RWPE1 (cell line): ENCODE measurements at regions not wholly inside any gene's neighbourhood (a gene's known extent, or its start where the extent isn't known, plus 50 kb on each side); places are given as distances from the start of the nearest gene placed in this dataset.

Experiments used
- CTCF ChIA-PET: fragments of 350-600 bp; sonication (Branson Sonifier 250); formaldehyde crosslinking; extraction: SDS; loops from one replicate; lab custom pipeline; 2021; lab: Yijun Ruan, JAX
- POLR2A ChIA-PET: fragments of 400-600 bp; formaldehyde crosslinking; extraction: SDS; loops from one replicate; lab custom pipeline; 2020; ENCODE audit warnings: antibody characterized with exemption; ENCODE audit not compliant: low non-redundant PET; lab: Yijun Ruan, JAX
- DNase-seq: peaks from one replicate; pipeline ENCODE4 v3.0.0; 2012; ENCODE audit warnings: low spot score
- H3K27ac ChIP-seq: fragments of 450-650 bp; 2 replicates; pipeline ENCODE4 v1.5.1; 2017
- TF ChIP-seq, protein P1 (sequence below): fragments of 450-650 bp; conservative IDR thresholded peaks from 2 replicates; pipeline ENCODE4 v1.5.1; 2017; ENCODE audit warnings: low read depth, mild to moderate bottlenecking

DNA sequence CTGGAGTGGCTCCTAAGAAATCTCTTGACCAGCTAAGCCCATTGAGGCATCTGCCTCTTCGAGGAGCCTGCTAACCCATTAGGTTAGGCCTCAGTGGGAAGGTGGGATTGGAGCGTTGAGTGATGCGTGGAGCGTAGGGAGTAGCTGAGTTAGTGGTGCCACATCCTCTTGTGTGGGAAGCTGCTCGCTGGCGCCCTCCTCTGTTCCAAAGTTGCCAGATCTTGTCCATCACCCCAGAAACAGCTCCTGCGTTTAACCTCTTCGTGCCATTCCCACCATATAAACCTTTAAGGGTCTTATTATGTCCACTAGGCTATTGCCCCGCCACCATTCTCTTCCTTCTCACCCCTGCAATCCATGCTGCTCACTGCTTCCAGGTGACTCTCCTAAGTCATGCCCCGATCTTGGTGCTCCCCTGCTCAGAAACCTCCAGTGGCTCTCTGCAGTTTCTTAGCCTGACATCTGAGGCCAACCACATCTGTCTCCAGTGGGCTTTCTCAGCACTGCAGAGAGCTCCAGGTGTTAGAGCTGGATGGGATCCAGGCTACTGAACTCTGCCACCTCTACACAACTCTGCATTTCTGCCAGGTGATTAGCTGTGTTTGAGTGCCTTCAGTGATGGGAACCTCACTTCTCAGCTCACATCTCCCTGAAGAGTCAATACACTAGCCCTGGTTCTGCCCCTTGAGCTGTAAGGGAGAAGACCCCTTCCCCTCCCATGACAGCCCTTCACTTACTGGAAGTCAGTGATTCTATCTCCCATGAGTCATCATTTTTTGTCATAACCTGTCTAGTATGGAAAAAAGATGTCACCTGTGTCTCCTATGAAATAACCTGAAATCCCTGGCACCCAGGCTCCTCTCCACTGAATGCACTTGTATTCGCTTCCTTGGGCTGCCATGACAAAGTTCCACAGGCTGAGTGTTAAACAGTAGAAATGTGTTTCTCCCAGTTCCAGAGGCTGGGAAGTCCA is 65.0 kb upstream of the FGFR2 start:
- TF ChIP-seq, protein P1, sequence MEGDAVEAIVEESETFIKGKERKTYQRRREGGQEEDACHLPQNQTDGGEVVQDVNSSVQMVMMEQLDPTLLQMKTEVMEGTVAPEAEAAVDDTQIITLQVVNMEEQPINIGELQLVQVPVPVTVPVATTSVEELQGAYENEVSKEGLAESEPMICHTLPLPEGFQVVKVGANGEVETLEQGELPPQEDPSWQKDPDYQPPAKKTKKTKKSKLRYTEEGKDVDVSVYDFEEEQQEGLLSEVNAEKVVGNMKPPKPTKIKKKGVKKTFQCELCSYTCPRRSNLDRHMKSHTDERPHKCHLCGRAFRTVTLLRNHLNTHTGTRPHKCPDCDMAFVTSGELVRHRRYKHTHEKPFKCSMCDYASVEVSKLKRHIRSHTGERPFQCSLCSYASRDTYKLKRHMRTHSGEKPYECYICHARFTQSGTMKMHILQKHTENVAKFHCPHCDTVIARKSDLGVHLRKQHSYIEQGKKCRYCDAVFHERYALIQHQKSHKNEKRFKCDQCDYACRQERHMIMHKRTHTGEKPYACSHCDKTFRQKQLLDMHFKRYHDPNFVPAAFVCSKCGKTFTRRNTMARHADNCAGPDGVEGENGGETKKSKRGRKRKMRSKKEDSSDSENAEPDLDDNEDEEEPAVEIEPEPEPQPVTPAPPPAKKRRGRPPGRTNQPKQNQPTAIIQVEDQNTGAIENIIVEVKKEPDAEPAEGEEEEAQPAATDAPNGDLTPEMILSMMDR, result no peak
- ChIA-PET CTCF (interaction anchor here (0.8 kb wide), 1 partner anchor 1040 kb away, joined by 4 read pairs; no protein-coding TSS in a partner anchor), POLR2A (no interaction called here)
- no peak overlapping the region for H3K27ac ChIP-seq
- DNase-seq, result no peak

DNA sequence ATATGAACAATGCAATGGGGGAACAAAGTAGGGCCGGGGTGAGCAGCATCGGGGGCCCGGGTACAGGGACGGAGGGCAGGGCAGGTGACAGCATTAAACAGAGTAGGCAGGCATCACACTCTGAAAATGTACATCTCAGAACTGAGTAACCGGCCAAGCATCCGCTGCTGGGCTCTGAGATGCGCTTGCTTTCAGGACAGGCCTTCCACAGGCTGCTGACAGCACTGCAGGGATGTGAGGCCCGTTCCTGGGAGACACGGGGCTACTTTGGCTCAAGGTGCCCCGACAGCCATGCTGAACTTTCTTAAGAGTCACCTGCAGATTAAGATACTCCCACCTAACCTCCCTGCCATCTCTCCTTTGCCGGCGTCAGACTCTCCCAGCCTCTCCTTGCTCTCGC is 64.3 kb upstream of the FGFR2 start:
- ChIA-PET POLR2A (no interaction called here), CTCF (interaction anchor here (0.6 to 0.8 kb wide), 2 partner anchors 38 to 1041 kb away, joined by 3 to 4 read pairs; no protein-coding TSS in a partner anchor)
- no peak overlapping the region for H3K27ac ChIP-seq
- TF ChIP-seq, protein P1, result no peak
- DNase-seq, result no peak

DNA sequence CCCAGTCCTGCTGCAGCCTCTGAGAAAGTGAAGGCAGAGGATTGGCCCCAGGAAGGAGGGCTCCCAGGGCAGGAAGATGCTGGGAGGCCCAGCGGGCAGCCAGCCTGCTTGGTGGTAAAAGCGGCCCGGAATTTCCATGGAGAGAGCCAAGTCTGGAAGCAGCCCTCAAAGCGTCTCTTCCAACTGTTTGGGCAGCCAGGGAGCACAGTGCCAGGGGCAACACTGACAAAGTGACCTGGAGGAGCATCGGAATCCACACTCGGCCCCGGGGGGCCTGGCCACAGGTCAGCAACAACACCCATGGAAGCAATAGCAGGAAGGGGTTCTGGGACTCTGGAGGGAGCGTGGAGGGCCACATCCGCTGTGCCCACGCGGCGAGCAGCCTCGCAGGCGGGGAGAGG is 63.2 kb upstream of the FGFR2 start:
- no peak overlapping the region for H3K27ac ChIP-seq
- CTCF ChIA-PET, result interaction anchor here (0.6 kb wide), 1 partner anchor 163 kb away, joined by 3 read pairs; no protein-coding TSS in a partner anchor
- TF ChIP-seq, protein P1, result no peak
- POLR2A ChIA-PET, result no interaction called here
- no peak for DNase-seq

DNA sequence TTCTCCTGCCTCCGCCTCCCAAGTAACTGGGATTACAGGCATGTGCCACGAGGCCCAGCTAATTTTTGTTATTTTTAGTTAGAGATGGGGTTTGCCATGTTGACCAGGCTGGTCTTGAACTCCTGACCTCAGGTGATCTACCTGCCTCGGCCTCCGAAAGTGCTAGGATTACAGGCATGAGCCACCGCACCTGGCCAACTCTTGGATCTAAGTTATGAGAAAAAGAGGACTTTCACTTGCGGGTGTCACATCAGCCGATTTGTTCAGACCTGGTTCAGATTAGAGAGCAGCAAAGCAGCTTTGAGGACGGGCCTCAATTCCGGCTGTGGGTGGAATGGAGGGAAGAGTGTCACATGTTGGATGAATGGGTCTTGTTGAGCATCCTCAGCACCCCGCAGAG is 61.0 kb upstream of the FGFR2 start:
- TF ChIP-seq, protein P1, result no peak
- peak overlapping the region; percentile 31; the same call in 1 of the 2 replicates for H3K27ac ChIP-seq
- DNase-seq, result no peak
- ChIA-PET POLR2A (no interaction called here), CTCF (interaction anchor here (0.6 kb wide), 1 partner anchor 228 kb away, joined by 3 read pairs; no protein-coding TSS in a partner anchor)

DNA sequence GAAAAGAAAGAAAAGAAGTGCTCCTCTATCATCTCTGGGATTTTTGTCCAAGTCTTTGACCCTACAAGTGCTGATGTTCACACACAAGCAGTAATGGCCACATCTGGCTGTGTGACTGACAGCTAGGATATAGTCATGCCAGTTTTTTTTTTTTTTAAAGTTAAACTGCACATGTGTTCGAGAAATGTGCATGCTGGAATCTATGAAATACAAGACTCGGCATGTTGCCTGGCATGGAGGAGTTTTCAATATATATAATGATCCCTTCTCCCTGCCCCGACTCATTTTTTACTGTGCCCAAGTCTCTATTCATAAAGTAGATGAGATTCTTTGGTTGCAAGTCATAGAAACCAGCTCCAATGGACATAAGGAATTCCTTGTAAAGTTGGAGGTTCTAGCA is 60.4 kb upstream of the FGFR2 start:
- TF ChIP-seq, protein P1, result no peak
- ChIA-PET CTCF (interaction anchor here (0.6 kb wide), 2 partner anchors 215 to 229 kb away, joined by 3 to 4 read pairs; no protein-coding TSS in a partner anchor), POLR2A (no interaction called here)
- H3K27ac ChIP-seq, result no peak overlapping the region
- DNase-seq, result peak; percentile 13

DNA sequence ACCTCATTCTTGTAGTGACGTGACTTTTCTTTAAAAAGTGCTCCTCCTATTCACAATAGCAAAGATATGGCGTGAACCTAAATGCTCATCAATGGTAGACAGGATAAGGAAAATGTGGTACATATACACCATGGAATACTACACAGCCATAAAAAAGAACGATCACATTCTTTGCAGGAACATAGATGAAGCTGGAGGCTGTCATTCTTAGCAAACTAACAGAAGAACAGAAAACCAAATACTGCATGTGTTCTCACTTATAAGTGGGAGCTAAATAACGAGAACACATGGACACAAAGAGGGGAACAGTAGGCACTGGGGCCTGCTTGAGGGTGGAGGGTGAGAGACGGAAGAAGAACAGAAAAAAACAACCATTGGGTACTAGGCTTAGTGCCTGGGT is 59.9 kb upstream of the FGFR2 start:
- POLR2A ChIA-PET, result no interaction called here
- DNase-seq, result no peak
- TF ChIP-seq, protein P1, result no peak
- CTCF ChIA-PET, result interaction anchor here (0.6 kb wide), 1 partner anchor 215 kb away, joined by 4 read pairs; no protein-coding TSS in a partner anchor
- no peak overlapping the region for H3K27ac ChIP-seq
